ENCODE measurements at regions not wholly inside any gene's neighbourhood (a gene's known extent, or its start where the extent isn't known, plus 50 kb on each side); places are given as distances from the start of the nearest gene placed in this dataset.

DNA sequence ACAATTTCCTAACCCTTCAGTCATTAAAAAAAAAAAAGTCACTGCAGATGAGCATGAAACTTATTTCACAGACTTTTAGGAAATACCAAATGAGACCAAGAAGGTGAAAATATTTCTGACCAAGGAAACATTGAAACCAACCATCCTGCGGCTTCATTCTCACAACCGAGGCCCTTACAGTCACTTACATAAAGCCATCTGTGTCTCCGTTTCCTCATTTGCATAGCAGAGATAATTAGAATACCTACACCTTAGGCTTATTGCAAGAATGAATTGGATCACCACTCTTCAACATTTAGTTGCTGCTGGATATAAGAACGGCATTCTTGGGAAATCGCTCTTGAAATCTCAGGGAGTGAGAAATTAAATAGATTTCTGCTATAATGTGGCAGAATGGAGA lies 356.2 kb downstream of the HS3ST1 start:
- TF ChIP-seq EZH2 (IDR thresholded peaks at IDR 0.05; ENCODE audit: borderline replicate concordance, low read length) (no peak), CTCF (IDR thresholded peaks at IDR 0.05; ENCODE audit: low read length) (no peak)
- Histone ChIP-seq H3K4me3 (ENCODE audit: low read depth, low read length, poor library complexity, severe bottlenecking) (no peak overlapping the region), H3K4me1 (ENCODE audit: insufficient read depth, low read length, severe bottlenecking) (no peaks in the 10 kb centered on the region), H3K36me3 (ENCODE audit: insufficient read depth, low read length) (no peaks in the 10 kb centered on the region), H3K9ac (ENCODE audit: low read length) (no peak overlapping the region), H4K20me1 (ENCODE audit: insufficient read depth, low read length) (no peaks in the 10 kb centered on the region), H3K27me3 (ENCODE audit: insufficient read depth, low read length) (no peaks in the 10 kb centered on the region), H3F3A (ENCODE audit: insufficient read depth, low read length) (no peaks in the 10 kb centered on the region), H3K27ac (ENCODE audit: low read depth, low read length, poor library complexity, severe bottlenecking) (no peak overlapping the region), H3K4me2 (ENCODE audit: low read length) (no peak overlapping the region), H3K79me2 (ENCODE audit: insufficient read depth, low read length) (no peaks in the 10 kb centered on the region), H3K9me2 (ENCODE audit: low read depth, low read length) (no peaks in the 10 kb centered on the region), H2AFZ (ENCODE audit: low read length) (no peak overlapping the region), H3K9me3 (ENCODE audit: low read length) (no peaks in the 10 kb centered on the region)

GRCh38 chr4:11070813-11071212 lies 357.9 kb downstream of the HS3ST1 start:
- no peak overlapping the region for H3K4me3 ChIP-seq (ENCODE audit: low read depth, low read length, poor library complexity, severe bottlenecking)
- TF ChIP-seq CTCF (IDR thresholded peaks at IDR 0.05; ENCODE audit: low read length) (no peak), EZH2 (IDR thresholded peaks at IDR 0.05; ENCODE audit: borderline replicate concordance, low read length) (no peak)
- H3K36me3 ChIP-seq (ENCODE audit: insufficient read depth, low read length) = no peaks in the 10 kb centered on the region
- no peaks in the 10 kb centered on the region for H3F3A ChIP-seq (ENCODE audit: insufficient read depth, low read length)
- H3K9me2 ChIP-seq (ENCODE audit: low read depth, low read length) = no peaks in the 10 kb centered on the region
- no peaks in the 10 kb centered on the region for H4K20me1 ChIP-seq (ENCODE audit: insufficient read depth, low read length)
- H3K4me1 ChIP-seq (ENCODE audit: insufficient read depth, low read length, severe bottlenecking) = no peaks in the 10 kb centered on the region
- no peak overlapping the region for H3K4me2 ChIP-seq (ENCODE audit: low read length)
- no peak overlapping the region for H3K9ac ChIP-seq (ENCODE audit: low read length)
- no peaks in the 10 kb centered on the region for H3K9me3 ChIP-seq (ENCODE audit: low read length)
- H2AFZ ChIP-seq (ENCODE audit: low read length) = no peak overlapping the region
- H3K27me3 ChIP-seq (ENCODE audit: insufficient read depth, low read length) = no peaks in the 10 kb centered on the region
- H3K27ac ChIP-seq (ENCODE audit: low read depth, low read length, poor library complexity, severe bottlenecking) = no peak overlapping the region
- no peaks in the 10 kb centered on the region for H3K79me2 ChIP-seq (ENCODE audit: insufficient read depth, low read length)

- H3K79me2 ChIP-seq (ENCODE audit: insufficient read depth, low read length) = no peaks in the 10 kb centered on the region
- H3K27ac ChIP-seq (ENCODE audit: low read depth, low read length, poor library complexity, severe bottlenecking) = no peak overlapping the region
- H2AFZ ChIP-seq (ENCODE audit: low read length) = no peak overlapping the region
- no peaks in the 10 kb centered on the region for H3K27me3 ChIP-seq (ENCODE audit: insufficient read depth, low read length)
- no peaks in the 10 kb centered on the region for H3F3A ChIP-seq (ENCODE audit: insufficient read depth, low read length)
- no peak overlapping the region for H3K4me3 ChIP-seq (ENCODE audit: low read depth, low read length, poor library complexity, severe bottlenecking)
- H4K20me1 ChIP-seq (ENCODE audit: insufficient read depth, low read length) = no peaks in the 10 kb centered on the region
- no peak overlapping the region for H3K9ac ChIP-seq (ENCODE audit: low read length)
- H3K9me2 ChIP-seq (ENCODE audit: low read depth, low read length) = no peaks in the 10 kb centered on the region
- H3K4me2 ChIP-seq (ENCODE audit: low read length) = no peak overlapping the region
- no peaks in the 10 kb centered on the region for H3K9me3 ChIP-seq (ENCODE audit: low read length)
- no peak for TF ChIP-seq EZH2 (IDR thresholded peaks at IDR 0.05; ENCODE audit: borderline replicate concordance, low read length)
- no peak for TF ChIP-seq CTCF (IDR thresholded peaks at IDR 0.05; ENCODE audit: low read length)
- no peaks in the 10 kb centered on the region for H3K4me1 ChIP-seq (ENCODE audit: insufficient read depth, low read length, severe bottlenecking)
- no peaks in the 10 kb centered on the region for H3K36me3 ChIP-seq (ENCODE audit: insufficient read depth, low read length)
Measured at GRCh38 chr4:11069581-11070211, 359.0 kb downstream of the HS3ST1 start.

All from OCI-LY1 (cell line).